Osteoblast (primary cell): ENCODE measurements at regions not wholly inside any gene's neighbourhood (a gene's known extent, or its start where the extent isn't known, plus 50 kb on each side); places are given as distances from the start of the nearest gene placed in this dataset.
A peak's percentile ranks its signal among the peaks of the same experiment; 100 is the strongest.

Experiments
- DNase-seq: peaks from one replicate; pipeline ENCODE4 v3.0.0; 2011; ENCODE audit warnings: low spot score, mixed read lengths; ENCODE audit not compliant: insufficient read length; ENCODE audit errors: missing footprints
- H2AFZ ChIP-seq: 2 replicates; pipeline ENCODE4 v1.6.0; 2011; ENCODE audit warnings: mild to moderate bottlenecking, low read length
- H3K27ac ChIP-seq: 2 replicates; pipeline ENCODE4 v1.5.1; 2011; ENCODE audit warnings: mild to moderate bottlenecking, low read depth, low read length, moderate library complexity
- H3K27me3 ChIP-seq: 2 replicates; pipeline ENCODE4 v1.6.0; 2012; ENCODE audit warnings: mild to moderate bottlenecking, control low read depth, inconsistent platforms, low read length, moderate library complexity; ENCODE audit not compliant: insufficient read depth
- H3K36me3 ChIP-seq: 2 replicates; pipeline ENCODE4 v1.5.1; 2011; ENCODE audit warnings: mild to moderate bottlenecking, low read length, control low read depth, moderate library complexity; ENCODE audit not compliant: insufficient read depth
- H3K4me1 ChIP-seq: 2 replicates; pipeline ENCODE4 v1.5.1; 2011; ENCODE audit warnings: mild to moderate bottlenecking, low read length, control low read depth, moderate library complexity; ENCODE audit not compliant: insufficient read depth
- H3K4me2 ChIP-seq: 2 replicates; pipeline ENCODE4 v1.6.0; 2011; ENCODE audit warnings: mild to moderate bottlenecking, low read length; ENCODE audit not compliant: insufficient read depth
- H3K4me3 ChIP-seq: fragments of 200-600 bp; sonication (generic); 3 replicates; pipeline ENCODE4 v1.5.1; 2012; ENCODE audit warnings: mild to moderate bottlenecking, low read length, inconsistent platforms; ENCODE audit not compliant: insufficient read depth
- H3K79me2 ChIP-seq: 2 replicates; pipeline ENCODE4 v1.6.0; 2012; ENCODE audit warnings: mild to moderate bottlenecking, low read length, control low read depth, inconsistent platforms; ENCODE audit not compliant: insufficient read depth
- H3K9me3 ChIP-seq: 2 replicates; pipeline ENCODE4 v1.5.1; 2011; ENCODE audit warnings: low read depth, low read length, control low read depth
- H4K20me1 ChIP-seq: 2 replicates; pipeline ENCODE4 v1.6.0; 2012; ENCODE audit warnings: mild to moderate bottlenecking, low read length, control low read depth; ENCODE audit not compliant: insufficient read depth
- TF ChIP-seq, protein P1 (sequence below): IDR thresholded peaks from 2 replicates; pipeline ENCODE4 v1.5.1; 2011; ENCODE audit warnings: mild to moderate bottlenecking, low read depth, low read length, moderate library complexity; ENCODE audit errors: extremely low read depth

DNA sequence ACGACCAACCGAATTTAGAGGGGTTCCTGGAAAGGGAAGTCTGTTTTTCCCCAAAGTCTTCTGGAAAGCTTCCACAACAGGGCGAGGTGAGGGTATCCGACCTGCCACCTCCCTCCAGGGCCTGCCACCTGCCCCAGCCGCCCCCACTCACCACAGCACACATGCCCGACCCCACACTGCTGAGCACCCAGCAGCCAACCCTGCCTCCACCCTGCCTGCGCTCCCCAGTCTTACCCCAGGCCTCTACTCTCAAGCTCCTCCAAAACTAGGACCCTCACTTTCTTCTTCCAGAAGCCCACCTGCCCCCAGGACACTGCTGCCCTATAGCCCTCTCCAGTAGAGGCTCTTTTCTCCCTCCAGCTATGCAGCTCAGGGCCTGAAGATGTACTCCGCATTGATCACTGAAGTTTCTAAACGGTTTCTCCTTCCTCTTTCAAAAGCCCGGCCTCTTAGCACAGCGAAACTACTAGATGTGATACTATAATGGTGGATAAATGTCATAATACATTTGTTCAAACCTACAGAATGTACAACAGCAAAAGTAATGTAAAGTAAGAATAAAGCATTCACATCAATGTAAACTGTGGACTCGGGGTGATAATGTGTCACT, 128.8 kb upstream of the SLC1A4 start:
- no peaks in the 10 kb centered on the region for H3K27me3 ChIP-seq
- no peak overlapping the region for H3K4me3 ChIP-seq
- H3K4me2 ChIP-seq = peak overlapping the region; percentile 64
- TF ChIP-seq, protein P1, sequence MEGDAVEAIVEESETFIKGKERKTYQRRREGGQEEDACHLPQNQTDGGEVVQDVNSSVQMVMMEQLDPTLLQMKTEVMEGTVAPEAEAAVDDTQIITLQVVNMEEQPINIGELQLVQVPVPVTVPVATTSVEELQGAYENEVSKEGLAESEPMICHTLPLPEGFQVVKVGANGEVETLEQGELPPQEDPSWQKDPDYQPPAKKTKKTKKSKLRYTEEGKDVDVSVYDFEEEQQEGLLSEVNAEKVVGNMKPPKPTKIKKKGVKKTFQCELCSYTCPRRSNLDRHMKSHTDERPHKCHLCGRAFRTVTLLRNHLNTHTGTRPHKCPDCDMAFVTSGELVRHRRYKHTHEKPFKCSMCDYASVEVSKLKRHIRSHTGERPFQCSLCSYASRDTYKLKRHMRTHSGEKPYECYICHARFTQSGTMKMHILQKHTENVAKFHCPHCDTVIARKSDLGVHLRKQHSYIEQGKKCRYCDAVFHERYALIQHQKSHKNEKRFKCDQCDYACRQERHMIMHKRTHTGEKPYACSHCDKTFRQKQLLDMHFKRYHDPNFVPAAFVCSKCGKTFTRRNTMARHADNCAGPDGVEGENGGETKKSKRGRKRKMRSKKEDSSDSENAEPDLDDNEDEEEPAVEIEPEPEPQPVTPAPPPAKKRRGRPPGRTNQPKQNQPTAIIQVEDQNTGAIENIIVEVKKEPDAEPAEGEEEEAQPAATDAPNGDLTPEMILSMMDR = no peak
- no peak overlapping the region for H2AFZ ChIP-seq
- H3K36me3 ChIP-seq = no peaks in the 10 kb centered on the region
- H4K20me1 ChIP-seq = no peaks in the 10 kb centered on the region
- H3K79me2 ChIP-seq = no peaks in the 10 kb centered on the region
- H3K27ac ChIP-seq = peak overlapping the region; percentile 90
- H3K4me1 ChIP-seq = peaks cover 43% of the 10 kb centered on the region
- no peaks in the 10 kb centered on the region for H3K9me3 ChIP-seq
- DNase-seq = peak; percentile 68

DNA sequence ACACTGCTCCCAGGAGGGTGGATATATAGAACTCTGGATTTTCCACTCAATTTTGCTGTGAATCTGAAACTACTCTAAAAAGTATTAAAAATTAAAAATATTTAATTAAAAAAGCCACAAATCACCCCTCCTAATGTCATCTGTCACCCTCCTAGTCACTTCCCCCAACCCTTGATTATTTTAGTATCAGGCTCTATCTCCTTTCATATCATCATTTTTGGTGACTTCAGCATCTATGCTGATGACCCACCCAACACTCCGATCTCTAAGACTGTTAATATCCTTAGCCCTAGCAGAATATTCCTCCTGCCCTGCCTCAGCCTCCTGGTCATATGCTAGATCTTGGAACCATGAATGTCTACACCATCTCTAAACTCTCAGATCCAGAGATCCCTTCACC, 128.3 kb upstream of the SLC1A4 start:
- Histone ChIP-seq H3K27me3 (no peaks in the 10 kb centered on the region), H3K79me2 (no peaks in the 10 kb centered on the region), H3K4me1 (peaks cover 47% of the 10 kb centered on the region), H2AFZ (no peak overlapping the region), H3K9me3 (no peaks in the 10 kb centered on the region), H3K36me3 (no peaks in the 10 kb centered on the region), H3K27ac (peak overlapping the region; percentile 90), H3K4me3 (no peak overlapping the region), H3K4me2 (no peak overlapping the region), H4K20me1 (no peaks in the 10 kb centered on the region)
- TF ChIP-seq, protein P1 = no peak
- DNase-seq = no peak

DNA sequence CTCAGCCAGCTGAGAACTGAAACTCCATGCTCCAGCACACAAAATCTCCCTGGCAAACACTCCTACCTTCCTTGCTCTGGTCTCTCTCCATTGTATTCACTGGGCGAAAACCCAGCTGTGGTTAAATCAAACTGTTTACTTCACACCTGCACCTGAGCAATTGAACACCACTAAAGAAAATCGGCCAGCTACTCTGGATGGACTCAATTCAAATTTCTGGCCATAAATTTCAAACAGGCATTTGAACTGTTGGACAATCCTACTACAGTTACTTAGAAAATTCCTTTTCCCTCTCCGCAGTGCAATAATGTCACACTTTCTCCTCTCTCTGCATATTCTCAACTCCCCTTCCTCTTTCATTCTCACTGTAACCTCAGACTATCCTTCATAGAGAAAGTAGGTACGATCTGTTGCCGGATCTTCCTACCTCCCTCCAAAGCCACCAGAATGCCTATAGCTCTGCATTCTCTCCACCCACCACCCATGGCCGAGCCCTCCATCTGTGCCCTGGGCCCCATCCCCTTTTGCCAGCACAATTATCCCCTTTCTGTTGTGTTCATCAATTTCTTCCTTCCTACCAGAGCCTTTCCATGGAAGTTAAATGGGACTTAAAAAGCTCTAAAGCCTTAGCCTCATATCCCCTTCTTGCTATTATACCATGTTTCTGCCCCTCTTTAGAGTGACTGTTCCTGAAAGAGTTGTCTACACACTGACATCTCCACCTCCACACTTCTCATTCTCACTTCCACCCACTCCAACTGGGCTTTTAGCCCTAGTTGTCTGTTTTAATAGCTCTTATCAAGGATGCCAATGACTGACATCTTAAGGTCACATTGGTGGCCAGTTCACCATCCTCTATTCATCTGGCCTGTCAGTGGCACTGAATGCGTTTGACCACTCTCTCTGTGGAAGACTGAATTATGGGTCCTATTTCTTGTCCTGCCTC, 127.5 kb upstream of the SLC1A4 start:
- no peaks in the 10 kb centered on the region for H3K27me3 ChIP-seq
- TF ChIP-seq, protein P1 = no peak
- H3K79me2 ChIP-seq = no peaks in the 10 kb centered on the region
- no peaks in the 10 kb centered on the region for H4K20me1 ChIP-seq
- no peak overlapping the region for H3K4me2 ChIP-seq
- H3K27ac ChIP-seq = peak overlapping the region; percentile 4
- no peak overlapping the region for H2AFZ ChIP-seq
- H3K9me3 ChIP-seq = no peaks in the 10 kb centered on the region
- H3K36me3 ChIP-seq = no peaks in the 10 kb centered on the region
- H3K4me3 ChIP-seq = no peak overlapping the region
- peak; percentile 79 for DNase-seq
- peaks cover 54% of the 10 kb centered on the region for H3K4me1 ChIP-seq

DNA sequence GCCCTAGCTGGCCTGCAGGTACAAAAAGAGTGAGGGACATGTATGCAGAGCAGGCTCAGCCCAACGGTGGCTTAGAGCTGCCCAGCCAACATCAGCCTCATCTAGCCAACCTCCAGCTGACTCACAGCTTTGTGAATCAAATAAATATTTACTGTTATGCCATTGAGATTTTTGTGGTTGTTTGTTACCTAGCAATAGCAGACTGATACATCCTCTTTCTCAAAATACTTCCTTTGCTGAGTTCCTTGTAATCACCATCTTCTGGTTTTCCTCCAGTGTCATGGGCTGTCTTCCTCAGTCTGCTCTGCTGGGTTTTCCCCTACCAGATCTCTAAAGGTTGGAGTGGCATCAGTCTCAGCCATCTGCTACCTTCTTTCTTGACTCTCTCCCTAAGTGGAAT, 126.6 kb upstream of the SLC1A4 start:
- Histone ChIP-seq H3K4me3 (no peak overlapping the region), H3K27me3 (no peaks in the 10 kb centered on the region), H3K9me3 (no peaks in the 10 kb centered on the region), H3K4me2 (no peak overlapping the region), H4K20me1 (no peaks in the 10 kb centered on the region), H2AFZ (no peak overlapping the region), H3K4me1 (peaks cover 50% of the 10 kb centered on the region), H3K27ac (peak overlapping the region; percentile 16), H3K36me3 (no peaks in the 10 kb centered on the region), H3K79me2 (no peaks in the 10 kb centered on the region)
- TF ChIP-seq, protein P1 = no peak
- DNase-seq = no peak
